GM19452 (cell line): ENCODE measurements at regions not wholly inside any gene's neighbourhood (a gene's known extent, or its start where the extent isn't known, plus 50 kb on each side); places are given as distances from the start of the nearest gene placed in this dataset.
"Not testable (repeated sequence)": the region's sequence is repeated elsewhere in the genome, so short reads cannot be mapped to it uniquely, and the experiment has no call there.

ENCODE experiments used
- ATAC-seq: cut with Tn5 transposase; IDR thresholded peaks from one replicate; pipeline ENCODE4 v1.9.1; 2021; ENCODE audit not compliant: unreplicated experiment

DNA sequence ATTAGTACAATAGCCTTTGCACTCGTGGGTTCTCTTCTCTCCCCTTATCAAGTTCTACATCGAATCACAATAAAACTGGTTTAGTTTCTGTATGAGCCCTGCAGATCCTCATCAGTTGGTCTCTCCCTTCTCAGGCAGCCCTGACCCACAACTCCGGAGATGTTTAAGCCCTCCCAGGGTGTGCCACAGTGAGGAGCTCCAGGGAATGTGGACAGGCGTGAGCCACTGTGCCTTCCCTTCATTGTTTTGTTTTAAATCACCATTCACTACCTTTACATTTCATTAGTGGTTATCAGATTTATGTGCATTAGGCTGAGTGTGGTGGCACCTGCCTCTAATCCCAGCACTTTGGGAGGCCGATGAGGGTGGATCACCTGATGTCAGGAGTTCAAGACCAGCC, 133.2 kb downstream of the LARP7 start:
- ATAC-seq, result no peak

DNA sequence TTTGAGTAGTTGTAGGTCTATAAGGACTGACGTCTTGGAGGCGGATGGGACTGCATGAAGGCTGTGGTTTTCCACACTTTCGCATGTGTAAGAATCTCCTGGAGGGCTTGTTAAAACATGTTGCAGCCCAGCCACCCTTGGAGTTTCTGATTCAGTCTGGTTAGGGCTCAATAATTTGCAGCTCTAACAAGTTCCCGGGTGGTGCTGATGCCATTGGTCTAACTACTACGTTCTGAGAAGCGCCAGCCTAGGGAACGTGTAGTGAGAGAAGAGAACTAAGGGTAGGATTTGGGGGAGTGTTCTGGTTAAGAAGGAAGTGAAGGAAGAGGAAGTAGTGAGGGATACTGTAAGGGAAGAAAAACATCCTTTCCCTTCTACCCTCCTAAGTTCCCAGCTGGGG, 138.9 kb downstream of the LARP7 start:
- no peak for ATAC-seq

DNA sequence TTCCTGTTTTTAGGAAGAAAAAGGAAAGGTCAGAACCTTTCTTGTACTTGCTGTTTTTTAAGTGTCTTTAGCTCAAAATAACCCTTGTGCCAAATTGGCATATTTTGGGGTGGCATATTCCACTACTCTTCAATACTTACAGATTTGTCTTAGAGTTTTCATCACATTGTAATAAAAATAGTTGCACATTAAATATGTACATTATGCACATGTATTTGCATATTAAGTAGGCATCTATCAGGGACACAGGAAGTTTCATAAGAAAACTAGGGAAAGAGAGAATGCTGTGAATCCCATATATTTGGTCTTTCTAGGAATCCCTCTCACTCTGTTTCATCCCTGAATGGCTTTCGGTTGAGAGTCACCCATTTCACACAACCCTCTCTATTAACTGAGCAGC, 139.6 kb downstream of the LARP7 start:
- ATAC-seq, result no peak

DNA sequence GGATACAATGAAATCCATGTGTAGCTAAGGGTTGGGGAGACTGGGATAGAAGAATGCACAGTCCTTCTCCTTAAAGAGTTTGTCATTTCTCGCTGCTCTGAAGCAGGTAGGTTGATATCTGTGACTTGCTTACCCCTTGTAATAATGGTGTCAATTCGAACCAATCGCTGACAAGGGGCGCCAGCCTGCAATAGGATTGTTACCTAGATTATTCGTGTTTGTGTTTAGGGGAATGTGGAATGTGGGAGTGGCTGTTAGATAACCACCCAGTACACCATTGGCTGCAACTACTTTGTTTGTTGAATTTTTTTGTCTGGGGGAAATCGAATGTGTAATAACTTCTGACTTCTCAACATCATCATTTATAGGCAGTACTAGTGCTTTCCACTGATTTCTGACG, 141.6 kb downstream of the LARP7 start:
- no peak for ATAC-seq

DNA sequence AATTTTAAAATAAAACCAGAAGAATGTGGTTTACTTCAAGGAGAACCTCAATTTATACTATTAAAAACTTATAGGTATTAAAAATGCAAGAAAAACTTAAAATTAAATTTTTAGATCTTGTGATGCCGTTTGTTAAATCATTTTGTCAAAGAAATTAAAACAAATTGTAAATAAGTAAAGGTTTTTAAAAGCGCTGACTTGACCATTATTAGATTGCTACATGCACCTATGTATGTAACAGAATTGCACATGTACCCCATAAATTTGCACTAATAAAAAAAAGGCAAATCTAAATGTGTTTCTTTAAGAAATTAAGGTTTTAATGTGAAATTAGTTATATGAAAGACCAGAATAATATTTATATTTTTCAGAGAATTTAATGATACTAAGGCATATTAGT, 156.1 kb downstream of the LARP7 start:
- no peak for ATAC-seq

DNA sequence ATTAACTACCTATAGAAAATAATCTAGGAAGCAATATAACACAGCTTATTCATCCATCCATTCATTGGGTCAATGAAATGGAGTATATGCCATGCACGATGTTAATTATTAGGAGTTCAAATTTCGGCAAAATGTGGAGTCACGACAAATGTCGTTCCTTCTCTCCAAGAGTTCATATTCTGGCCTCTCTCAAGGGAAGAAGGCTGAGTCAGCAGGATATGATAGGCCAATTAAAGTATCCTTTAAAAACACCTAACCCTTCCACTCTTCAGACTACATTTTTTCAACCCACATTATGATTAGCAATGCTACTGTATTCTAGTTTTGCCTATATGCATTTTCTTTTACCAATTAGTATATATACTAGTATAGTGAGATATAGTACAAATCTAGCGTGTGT, 163.1 kb downstream of the LARP7 start:
- no peak for ATAC-seq

DNA sequence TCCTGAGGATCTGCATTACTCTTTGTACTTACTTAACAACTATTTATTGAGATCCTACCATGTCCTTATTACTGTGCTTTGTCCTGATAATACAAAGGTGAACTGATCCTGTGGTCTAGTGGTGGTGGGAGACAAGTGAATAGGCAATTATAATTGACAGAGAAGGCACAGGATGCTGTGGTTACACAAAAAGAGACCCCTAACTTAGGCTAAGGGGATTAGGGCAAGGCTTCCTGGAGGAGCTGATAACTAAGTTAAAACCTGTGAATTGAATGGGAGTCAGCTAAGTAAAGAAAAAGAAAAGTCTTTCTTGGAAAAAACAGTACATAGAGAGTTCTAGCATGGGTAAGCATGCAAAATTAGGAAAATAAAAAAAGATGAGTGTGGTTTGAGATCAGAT, 164.4 kb downstream of the LARP7 start:
- no peak for ATAC-seq

DNA sequence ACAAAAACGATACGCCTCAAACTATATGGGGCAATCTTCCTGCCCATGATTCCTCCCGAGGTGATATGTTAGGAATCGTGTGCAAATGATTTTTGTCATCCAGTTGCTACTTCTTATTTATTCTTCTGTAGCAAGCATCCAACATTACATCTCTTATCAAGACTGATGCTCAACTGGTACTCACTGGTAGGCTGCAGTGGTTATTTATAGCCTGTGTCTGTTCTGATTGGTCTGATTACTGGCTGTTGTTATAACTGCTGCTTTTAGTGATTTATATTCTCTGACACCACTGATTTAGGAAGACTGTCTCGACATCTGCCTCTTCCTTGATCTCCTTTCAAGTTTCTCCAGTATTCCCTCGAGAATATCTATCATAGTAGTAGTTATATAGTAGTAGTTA, 165.8 kb downstream of the LARP7 start:
- ATAC-seq, result no peak

DNA sequence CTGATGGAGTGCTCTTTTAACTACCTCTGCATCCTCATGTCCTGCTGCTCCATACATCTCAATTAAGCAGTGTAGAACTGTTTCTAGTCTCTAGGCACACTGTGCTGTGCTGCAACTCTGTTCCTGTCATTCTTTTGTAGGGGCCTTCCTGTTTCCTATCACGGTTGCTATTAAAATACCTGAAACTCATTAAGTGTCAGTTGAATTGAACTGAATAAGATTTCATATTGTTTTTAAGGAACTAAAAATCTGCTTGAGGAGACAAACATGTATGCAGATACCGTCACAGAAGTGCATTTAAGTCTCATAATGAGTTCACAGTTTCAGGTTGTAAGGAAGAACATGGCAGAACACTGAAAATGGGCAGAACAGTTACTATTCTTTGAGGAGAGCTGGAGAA, 170.1 kb downstream of the LARP7 start:
- peak; percentile 86 for ATAC-seq

DNA sequence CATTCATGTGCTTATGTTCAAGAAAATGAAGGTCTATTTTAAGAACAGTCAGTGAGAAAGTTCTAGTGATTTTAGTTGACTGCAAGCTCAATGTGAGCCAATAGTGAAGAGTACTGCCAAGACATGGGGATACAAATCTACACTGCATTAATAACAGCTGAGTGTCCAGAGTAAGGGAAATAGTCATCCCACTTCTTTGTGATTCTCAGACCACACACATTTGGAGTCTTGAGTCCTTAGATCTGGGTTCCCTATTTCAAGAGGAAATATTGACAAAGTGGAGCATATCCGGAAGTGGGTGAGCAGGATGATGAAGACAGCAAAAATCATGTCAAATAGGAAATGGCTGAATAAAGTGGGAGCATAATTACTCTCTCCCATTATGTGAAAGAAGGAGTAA, 171.1 kb downstream of the LARP7 start:
- no peak for ATAC-seq

DNA sequence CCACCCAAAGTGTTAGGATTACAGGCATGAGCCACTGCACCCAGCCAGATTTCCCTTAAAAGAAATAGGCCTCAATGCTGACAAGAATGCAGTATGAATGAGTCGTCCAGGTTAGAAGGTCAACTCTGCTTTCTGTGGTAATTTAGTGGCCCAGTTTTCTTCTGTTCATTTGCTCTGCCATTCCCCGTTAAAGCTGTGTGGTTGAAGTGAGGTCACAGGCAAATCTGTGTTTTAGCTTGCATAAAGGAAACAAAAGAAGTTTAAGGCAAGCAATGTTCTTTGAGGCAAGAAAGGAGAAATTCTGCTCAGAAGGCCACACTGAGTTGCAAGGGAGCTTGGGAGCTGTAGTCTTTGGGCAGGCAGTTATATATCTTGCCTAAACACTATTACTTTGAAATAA, 176.8 kb downstream of the LARP7 start:
- ATAC-seq, result peak; percentile 46

DNA sequence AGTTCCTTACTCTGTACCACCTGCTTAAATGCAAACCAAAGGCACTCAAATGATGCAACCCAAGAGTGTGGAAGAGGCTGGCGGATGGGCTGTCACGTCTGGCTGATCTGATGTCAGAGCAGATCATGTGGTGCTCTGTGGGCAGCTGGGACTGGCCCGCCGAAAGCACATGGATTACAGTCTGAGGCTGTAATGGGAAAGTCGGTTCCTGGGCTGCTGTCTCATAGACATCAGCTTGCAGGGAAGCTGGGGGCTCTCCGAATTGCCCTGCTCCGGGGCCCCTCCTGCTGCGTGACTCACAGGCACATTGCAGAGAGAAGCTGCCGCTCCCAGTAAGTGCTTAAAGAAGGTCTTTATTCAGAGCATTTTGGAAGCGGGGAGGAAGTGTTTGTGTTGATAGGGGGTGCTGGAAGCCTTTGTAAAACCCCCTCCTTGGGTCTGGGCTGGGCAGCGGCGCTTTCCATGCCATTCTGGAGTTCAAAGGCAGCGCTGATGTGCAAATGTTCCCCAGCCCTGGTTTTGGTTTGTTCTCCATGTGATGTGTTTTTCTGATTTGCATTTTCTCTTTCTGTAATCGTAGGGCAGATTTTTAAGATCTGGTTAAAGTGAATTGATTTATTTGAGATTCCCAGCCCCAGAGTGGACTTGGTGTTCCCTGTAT, 181.1 kb downstream of the LARP7 start:
- peak; percentile 94 for ATAC-seq

DNA sequence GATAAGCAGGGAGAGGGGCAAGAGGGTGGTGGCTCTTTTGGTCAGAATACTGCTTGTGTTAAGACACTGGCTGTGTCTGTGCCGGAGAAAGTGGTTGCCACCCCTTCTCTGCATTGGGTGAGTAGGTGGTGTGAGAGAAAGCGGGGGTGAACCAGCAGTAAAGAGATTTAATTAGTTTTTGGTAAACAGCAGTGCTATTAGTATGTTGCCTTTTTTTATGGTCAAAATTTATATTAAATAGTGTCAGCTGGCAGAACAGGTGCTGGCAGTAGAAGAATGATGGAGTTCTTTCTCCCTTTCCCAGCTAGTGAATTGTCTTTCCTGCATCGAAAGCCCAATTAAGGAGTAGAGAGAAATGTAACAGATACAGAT, 181.6 kb downstream of the LARP7 start:
- peak; percentile 27 for ATAC-seq

DNA sequence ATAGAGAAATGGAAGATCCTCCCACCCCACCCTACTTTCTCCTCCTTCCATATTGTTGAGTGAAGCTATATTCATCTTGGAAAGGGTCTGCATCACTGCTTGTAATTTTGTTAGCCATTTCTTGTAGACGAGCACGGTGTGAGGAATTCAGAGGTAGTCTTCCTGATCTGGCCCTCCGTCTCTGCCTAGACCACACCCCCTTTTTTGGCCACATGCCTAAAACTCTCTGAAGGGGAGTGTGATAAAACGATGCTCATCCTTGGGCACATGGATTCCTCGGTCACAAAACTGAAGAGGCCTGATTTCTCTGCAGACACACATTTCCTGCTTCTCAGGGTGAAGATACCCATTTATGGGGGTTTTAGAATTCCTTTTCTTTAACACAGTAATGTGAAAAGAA, 182.8 kb downstream of the LARP7 start:
- ATAC-seq, result no peak

DNA sequence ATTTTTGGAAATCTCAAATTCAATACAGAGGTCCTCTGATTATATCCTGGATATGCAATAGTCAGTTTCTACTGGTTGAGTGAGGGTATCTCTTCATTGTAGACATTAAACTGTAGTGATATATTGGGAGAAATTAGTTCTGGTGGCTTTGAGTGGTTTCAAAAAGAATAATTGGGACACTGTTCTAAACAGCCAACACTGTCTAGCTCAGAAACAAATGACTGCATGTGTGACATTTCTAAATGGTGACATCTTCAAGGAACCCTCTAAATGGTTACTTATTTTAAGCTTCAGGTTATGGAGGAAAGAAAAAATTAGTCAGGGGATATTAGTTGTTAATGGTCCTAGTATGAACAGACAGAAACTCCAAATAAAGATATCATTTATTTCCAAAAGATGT, 186.2 kb downstream of the LARP7 start:
- ATAC-seq, result no peak

DNA sequence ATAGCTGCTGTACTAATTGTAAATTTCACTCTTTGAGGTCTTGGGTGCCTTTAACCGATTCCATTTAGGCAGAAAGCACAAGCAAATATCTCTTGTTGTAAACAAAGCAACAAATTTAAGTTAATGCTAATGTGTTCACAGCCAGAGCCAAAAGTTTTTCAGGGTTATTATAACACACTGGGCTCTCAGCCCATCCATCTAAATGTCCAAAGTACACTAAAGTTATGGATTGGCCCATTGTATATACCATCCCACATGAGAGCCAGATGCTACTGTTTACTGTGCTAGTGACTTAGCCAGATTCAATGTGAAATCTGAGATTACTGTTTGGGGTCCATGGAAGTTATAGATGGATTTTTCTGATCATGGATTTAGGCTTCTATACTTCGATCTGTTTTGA, 186.7 kb downstream of the LARP7 start:
- no peak for ATAC-seq

DNA sequence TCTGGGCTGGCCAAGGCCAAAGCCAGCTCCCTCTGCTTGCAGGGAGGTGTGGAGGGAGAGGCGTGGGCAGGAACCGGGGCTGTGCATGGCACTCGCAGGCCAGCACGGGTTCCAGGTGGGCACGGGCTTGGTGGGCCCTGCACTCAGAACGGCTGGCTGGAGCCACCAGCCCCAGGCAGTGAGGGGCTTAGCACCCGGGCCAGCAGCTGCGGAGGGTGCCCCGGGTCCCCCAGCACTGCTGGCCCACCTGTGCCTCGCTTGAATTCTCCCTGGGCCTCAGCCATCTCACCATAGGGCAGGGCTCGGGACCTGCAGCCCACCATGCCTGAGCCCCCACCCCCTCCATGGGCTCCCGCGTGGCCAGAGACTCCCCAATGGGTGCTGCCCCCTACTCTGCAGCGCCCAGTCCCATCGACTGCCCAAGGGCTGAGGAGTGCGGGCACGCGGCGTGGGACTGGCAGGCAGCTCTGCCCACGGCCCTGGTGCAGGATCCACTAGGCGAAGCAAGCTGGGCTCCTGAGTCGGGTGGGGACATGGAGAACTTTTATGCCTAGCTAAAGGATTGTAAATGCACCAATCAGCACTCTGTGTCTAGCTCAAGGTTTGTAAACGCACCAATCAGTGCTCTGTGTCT, 193.9 kb downstream of the LARP7 start:
- ATAC-seq, result no peak

DNA sequence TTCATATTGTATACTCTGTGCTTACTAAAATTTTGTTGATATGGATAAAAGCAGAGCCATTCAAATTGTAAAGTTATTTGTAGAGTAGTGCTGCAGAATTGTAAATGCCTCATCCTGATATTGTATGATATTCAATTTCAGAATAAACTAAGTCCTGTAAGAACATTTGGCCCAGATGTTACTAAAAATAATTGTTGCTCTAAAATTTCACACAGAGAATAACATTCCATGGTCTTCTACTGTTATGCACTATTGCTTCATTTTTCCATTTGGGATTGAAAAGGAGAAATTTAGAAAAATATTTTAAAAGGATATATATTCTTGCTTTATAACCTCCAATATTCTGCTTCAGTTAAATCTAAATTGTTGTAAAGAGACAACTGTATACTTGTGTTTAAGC, 195.6 kb downstream of the LARP7 start:
- ATAC-seq, result no peak

DNA sequence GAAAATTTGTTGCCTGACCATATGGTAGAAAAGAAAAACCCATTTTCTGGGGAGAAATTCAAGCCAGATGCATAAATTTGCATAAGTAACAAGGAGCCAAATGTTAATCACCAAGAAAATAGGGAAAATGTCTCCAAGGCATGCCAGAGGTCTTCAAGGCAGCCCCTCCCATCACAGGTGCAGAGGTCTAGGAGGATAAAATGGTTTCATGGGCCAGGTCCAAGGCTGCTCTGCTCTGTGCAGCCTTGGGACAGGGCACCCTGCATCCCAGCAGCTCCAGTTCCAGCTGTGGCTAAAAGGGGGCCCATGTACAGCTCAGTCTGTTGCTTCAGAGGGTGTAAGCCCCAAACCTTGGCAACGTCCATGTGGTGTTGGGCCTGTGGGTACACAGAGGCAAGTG, 200.0 kb downstream of the LARP7 start:
- ATAC-seq, result no peak

DNA sequence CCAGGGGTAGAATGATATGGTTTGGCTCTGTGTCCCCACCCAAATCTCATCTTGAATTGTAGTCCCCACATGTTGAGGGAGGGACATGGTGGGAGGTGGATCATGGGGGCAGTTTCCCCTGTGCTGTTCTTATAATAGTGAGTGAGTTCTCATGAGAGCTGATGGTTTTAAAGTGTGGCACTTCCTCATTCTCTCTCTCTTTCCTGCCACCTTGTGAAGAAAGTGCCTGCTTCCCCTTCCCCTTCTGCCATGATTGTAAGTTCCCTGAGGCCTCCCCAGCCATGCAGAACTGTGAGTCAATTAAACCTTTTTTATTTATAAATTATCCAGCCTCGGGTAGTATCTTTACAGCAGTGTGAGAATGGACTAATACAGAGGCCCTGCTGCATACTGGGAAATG, 201.1 kb downstream of the LARP7 start:
- not testable (repeated sequence) for ATAC-seq

DNA sequence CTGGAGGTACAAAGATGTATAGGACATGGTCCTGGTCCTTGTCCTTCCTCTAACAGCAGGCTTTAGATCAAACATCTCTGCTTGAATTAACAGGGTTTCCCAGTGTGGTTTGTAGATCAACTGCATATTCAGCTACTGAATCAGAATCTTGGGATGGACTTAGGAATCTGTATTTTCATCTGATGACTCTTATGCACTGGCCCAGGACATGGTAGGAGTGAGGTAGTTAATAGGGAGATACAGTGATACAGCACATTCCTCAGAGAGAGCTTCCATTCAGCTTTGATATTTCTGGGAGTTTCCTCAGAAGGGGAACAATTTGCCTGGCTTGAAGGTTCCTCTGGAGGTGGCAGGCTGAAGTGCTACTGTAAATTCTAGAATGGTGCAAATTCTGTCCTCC, 203.1 kb downstream of the LARP7 start:
- no peak for ATAC-seq

DNA sequence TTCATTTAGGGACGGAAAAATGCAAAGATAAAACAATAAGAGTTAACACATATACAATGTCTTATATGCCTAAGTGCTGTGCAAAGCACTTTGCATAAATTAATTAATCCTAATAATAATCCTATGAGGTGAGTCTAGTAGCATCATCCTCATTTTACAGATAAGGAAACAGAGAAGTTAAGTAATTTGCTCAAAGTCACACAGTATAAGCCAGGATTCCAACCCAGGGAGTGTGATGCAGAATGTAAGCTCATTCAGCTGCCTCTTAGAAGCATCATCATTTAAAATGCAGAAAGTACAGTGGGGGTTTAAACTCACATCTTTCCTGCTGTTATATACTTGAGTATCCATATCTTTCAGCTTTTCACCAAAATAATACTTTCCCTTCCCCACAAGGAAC, 203.7 kb downstream of the LARP7 start:
- no peak for ATAC-seq

DNA sequence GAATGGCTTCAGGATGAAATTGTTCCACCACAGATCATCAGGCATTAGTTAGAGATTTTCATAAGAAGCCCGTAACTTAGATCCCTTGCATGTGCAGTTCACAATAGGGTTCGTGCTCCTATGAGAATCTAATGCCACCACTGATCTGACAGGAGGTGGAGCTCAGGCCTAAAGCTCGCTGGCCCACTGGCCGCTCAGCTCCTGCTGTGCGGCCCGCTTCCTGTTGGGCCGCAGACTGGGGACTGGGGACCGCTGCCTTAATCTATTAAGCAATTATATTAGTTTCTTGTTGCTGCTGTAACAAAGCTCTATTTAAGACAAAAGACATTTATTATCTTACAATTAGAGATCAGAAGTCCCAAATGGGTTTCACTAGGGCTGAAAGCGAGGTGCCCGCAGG, 205.6 kb downstream of the LARP7 start:
- no peak for ATAC-seq
